GM12878 (cell line): ENCODE measurements at regions not wholly inside any gene's neighbourhood (a gene's known extent, or its start where the extent isn't known, plus 50 kb on each side); places are given as distances from the start of the nearest gene placed in this dataset.

ENCODE experiments used
- ATAC-seq: fragments of 200-7000 bp; cut with Tn5 transposase; 3 replicates; pipeline ENCODE4 v1.9.1; 2020; ENCODE audit warnings: mild to moderate bottlenecking, moderate library complexity
- BruUV-seq: library from RNA; stranded (reverse); fragments of 400-500 nt; replicated peaks from 2 replicates; lab custom pipeline; 2021; lab: Mats Ljungman, UMichigan
- CTCF ChIA-PET: fragments of 300-600 bp; sonication (Branson Sonifier 250); formaldehyde crosslinking; extraction: SDS; loops from one replicate; lab custom pipeline; 2021; ENCODE audit warnings: inconsistent platforms; lab: Yijun Ruan, JAX
- POLR2A ChIA-PET: fragments of 350-600 bp; formaldehyde crosslinking; extraction: SDS; loops from one replicate; lab custom pipeline; 2021; ENCODE audit warnings: inconsistent platforms; lab: Charles Lee
- RAD21 ChIA-PET: fragments of 300-600 bp; sonication (Branson Sonifier 250); formaldehyde crosslinking; loops from one replicate; lab custom pipeline; 2023; ENCODE audit warnings: antibody characterized with exemption; ENCODE audit not compliant: unreplicated experiment; lab: Charles Lee
- SMC1A ChIA-PET: fragments of 300-600 bp; sonication (Branson Sonifier 250); formaldehyde crosslinking; loops from one replicate; lab custom pipeline; 2023; ENCODE audit not compliant: unreplicated experiment, uncharacterized antibody; lab: Charles Lee
- DNase-seq: peaks from one replicate; pipeline ENCODE4 v3.0.0-alpha.2; 2011; ENCODE audit warnings: low read depth, low spot score
- FAIRE-seq: peaks from 3 replicates; lab custom pipeline; 2011; peaks lifted over from hg19 to GRCh38; lab: Jason Lieb, UNC
- H2AFZ ChIP-seq: 2 replicates; pipeline ENCODE4 v1.6.0; 2011; ENCODE audit warnings: low read depth, low read length, control low read depth; ENCODE audit not compliant: control insufficient read depth
- H3K27ac ChIP-seq: 2 replicates; pipeline ENCODE4 v1.5.1; 2011; ENCODE audit warnings: control low read depth; ENCODE audit not compliant: control insufficient read depth, insufficient read depth
- H3K27me3 ChIP-seq, 2 experiments: replicated peaks in 1 of 2; 2 replicates each; pipeline versions ENCODE4 v1.6.0 to v1.6.1; 2011; ENCODE audit warnings: low read length in 1 of 2; ENCODE audit not compliant: control insufficient read depth in 2 of 2, insufficient read depth in 2 of 2
- H3K36me3 ChIP-seq, 2 experiments: 2 replicates each; pipeline ENCODE4 v1.5.1; 2011; ENCODE audit warnings: low read length in 1 of 2; ENCODE audit not compliant: control insufficient read depth in 2 of 2, insufficient read depth in 2 of 2
- H3K4me1 ChIP-seq: 2 replicates; pipeline ENCODE4 v1.6.1; 2011; ENCODE audit warnings: mild to moderate bottlenecking, low read length, moderate library complexity, mixed read lengths; ENCODE audit not compliant: control insufficient read depth, insufficient read depth
- H3K4me2 ChIP-seq: 2 replicates; pipeline ENCODE4 v1.6.0; 2011; ENCODE audit warnings: control low read depth; ENCODE audit not compliant: control insufficient read depth, insufficient read depth
- H3K4me3 ChIP-seq: fragments of 200-600 bp; sonication (generic); 2 replicates; pipeline ENCODE4 v1.5.1; 2016
- H3K79me2 ChIP-seq: 2 replicates; pipeline ENCODE4 v1.6.0; 2011; ENCODE audit warnings: low read length; ENCODE audit not compliant: control insufficient read depth, insufficient read depth
- H3K9ac ChIP-seq: 2 replicates; pipeline ENCODE4 v1.8.0; 2011; ENCODE audit warnings: low read length, control low read depth, mixed read lengths; ENCODE audit not compliant: control insufficient read depth, insufficient read depth
- H3K9me3 ChIP-seq: replicated peaks from 3 replicates; pipeline ENCODE4 v1.5.1; 2011; ENCODE audit warnings: mild to moderate bottlenecking, low read length; ENCODE audit not compliant: control insufficient read depth, insufficient read depth
- H4K20me1 ChIP-seq: 2 replicates; pipeline ENCODE4 v1.6.0; 2011; ENCODE audit not compliant: control insufficient read depth, insufficient read depth
- BCL11A ChIP-seq: IDR thresholded peaks from 2 replicates; pipeline ENCODE4 v1.6.1; 2011; ENCODE audit warnings: low read depth, low read length
- BRCA1 ChIP-seq: IDR thresholded peaks from 2 replicates; pipeline ENCODE4 v1.6.1; 2011; ENCODE audit warnings: low read depth, low read length, improper control_type of control experiment
- ESRRA ChIP-seq: IDR thresholded peaks from 2 replicates; pipeline ENCODE4 v1.6.1; 2012; ENCODE audit warnings: mild to moderate bottlenecking, low read length, improper control_type of control experiment
- GATAD2B ChIP-seq: fragments of 450-650 bp; conservative IDR thresholded peaks from 2 replicates; pipeline ENCODE4 v1.6.1; 2017; ENCODE audit warnings: low read depth, mild to moderate bottlenecking, moderate library complexity
- HDGF ChIP-seq: fragments of 450-650 bp; IDR thresholded peaks from 2 replicates; pipeline ENCODE4 v1.6.1; 2016; ENCODE audit warnings: antibody characterized with exemption
- NBN ChIP-seq: fragments of 450-650 bp; IDR thresholded peaks from 2 replicates; pipeline ENCODE4 v1.6.1; 2016
- NFYA ChIP-seq: IDR thresholded peaks from 2 replicates; pipeline ENCODE4 v1.6.1; 2011; ENCODE audit warnings: low read depth, mild to moderate bottlenecking, low read length, improper control_type of control experiment, borderline replicate concordance
- RAD21 ChIP-seq: IDR thresholded peaks from 2 replicates; pipeline ENCODE4 v1.6.1; 2011; ENCODE audit warnings: mild to moderate bottlenecking, low read depth, low read length, moderate library complexity; ENCODE audit not compliant: insufficient read depth
- STAT3 ChIP-seq: IDR thresholded peaks from 2 replicates; pipeline ENCODE4 v1.6.1; 2011; ENCODE audit warnings: low read depth, low read length, improper control_type of control experiment
- TAF1 ChIP-seq: IDR thresholded peaks from 2 replicates; pipeline ENCODE4 v1.6.1; 2011; ENCODE audit warnings: mild to moderate bottlenecking, low read depth, low read length, borderline replicate concordance
- TARDBP ChIP-seq: IDR thresholded peaks from 2 replicates; pipeline ENCODE4 v1.6.1; 2016; ENCODE audit warnings: borderline replicate concordance
- ZZZ3 ChIP-seq: IDR thresholded peaks from 2 replicates; pipeline ENCODE4 v1.6.1; 2011; ENCODE audit warnings: low read depth; ENCODE audit not compliant: control insufficient read depth, insufficient read length
- WGBS: methylation state at CpG from one replicate; pipeline ENCODE4 v1.1.6; 2016; ENCODE audit warnings: low lambda C conversion rate; ENCODE audit not compliant: insufficient replicate concordance, insufficient coverage; ENCODE audit errors: missing lambda C conversion rate; 5-methylcytosine and 5-hydroxymethylcytosine counted together
- in situ Hi-C: fragments of 300-500 bp; cut with MboI; formaldehyde crosslinking; loops from 9 replicates; pipeline ENCODE4 v1.14.3; 2018; ENCODE audit warnings: mixed read lengths
- intact Hi-C: fragments of 100-400 bp; cut with micrococcal nuclease; formaldehyde crosslinking; loops from one replicate; pipeline ENCODE4 v1.14.2; 2022; ENCODE audit not compliant: unreplicated experiment
- TF ChIP-seq, protein P1 (sequence below): fragments of 150-350 bp; IDR thresholded peaks from 2 replicates; pipeline ENCODE4 v1.6.1; 2014; ENCODE audit warnings: mild to moderate bottlenecking, low read depth, low read length
- TF ChIP-seq, protein P2 (sequence below), 3 experiments: IDR thresholded peaks in 2 of 3; conservative IDR thresholded peaks in 1 of 3; 2 replicates each; pipeline ENCODE4 v1.5.1; 2011; ENCODE audit warnings: low read depth in 3 of 3, low read length in 3 of 3, mild to moderate bottlenecking in 3 of 3, control low read depth in 2 of 3, moderate library complexity in 2 of 3, inconsistent platforms in 1 of 3, mixed read lengths in 1 of 3; ENCODE audit not compliant: control insufficient read depth in 2 of 3, insufficient read depth in 1 of 3; ENCODE audit errors: extremely low read depth in 1 of 3

GRCh38 chr5:155605920-155606319 lies 592.4 kb downstream of the KIF4B start:
- no peak overlapping the region for H3K27ac ChIP-seq
- no peaks in the 10 kb centered on the region for H3K36me3 ChIP-seq
- H3K79me2 ChIP-seq, result no peaks in the 10 kb centered on the region
- H3K9ac ChIP-seq, result no peak overlapping the region
- no peaks in the 10 kb centered on the region for H3K9me3 ChIP-seq
- ChIA-PET SMC1A (no interaction called here), CTCF (no interaction called here), POLR2A (no interaction called here), RAD21 (no interaction called here)
- no peak for FAIRE-seq
- no peak for ATAC-seq
- BruUV-seq, result no TSS peak
- no peaks in the 10 kb centered on the region for H3K27me3 ChIP-seq
- no peak overlapping the region for H2AFZ ChIP-seq
- intact Hi-C loops (no loop called here), in situ Hi-C loops (no loop called here)
- no peaks in the 10 kb centered on the region for H4K20me1 ChIP-seq
- WGBS, result 0% methylated on average over 1 of the region's 1 CpG
- no peak overlapping the region for H3K4me2 ChIP-seq
- DNase-seq, result no peak
- H3K4me1 ChIP-seq, result no peaks in the 10 kb centered on the region
- H3K4me3 ChIP-seq, result no peak overlapping the region
- TF ChIP-seq TAF1, result no peak

GRCh38 chr5:155616779-155617392 lies 603.3 kb downstream of the KIF4B start:
- Histone ChIP-seq H3K36me3 (no peaks in the 10 kb centered on the region), H2AFZ (no peak overlapping the region), H3K27ac (no peak overlapping the region), H3K27me3 (no peaks in the 10 kb centered on the region), H3K4me2 (no peak overlapping the region), H3K79me2 (no peaks in the 10 kb centered on the region), H3K9me3 (no peaks in the 10 kb centered on the region), H3K4me3 (no peak overlapping the region), H3K9ac (no peak overlapping the region), H4K20me1 (no peaks in the 10 kb centered on the region), H3K4me1 (no peaks in the 10 kb centered on the region)
- ATAC-seq, result peak; percentile 84
- in situ Hi-C loops, result loop anchor here (10.0 kb wide), 1 partner anchor 1508 kb away; no protein-coding TSS in a partner anchor
- no peak for DNase-seq
- RAD21 ChIA-PET, result no interaction called here
- WGBS, result 25% methylated on average over 4 of the region's 4 CpGs
- SMC1A ChIA-PET, result interaction anchor here (0.6 to 0.9 kb wide), 2 partner anchors 289 to 1515 kb away, joined by 3 to 5 read pairs; no protein-coding TSS in a partner anchor
- BruUV-seq, result no TSS peak
- no peak for FAIRE-seq
- intact Hi-C loops, result loop anchor here (5.0 kb wide), 3 partner anchors 1205 to 1515 kb away; no protein-coding TSS in a partner anchor
- POLR2A ChIA-PET, result no interaction called here
- CTCF ChIA-PET, result interaction anchor here (0.7 to 1.2 kb wide), 4 partner anchors 9 to 1519 kb away, joined by 3 read pairs; no protein-coding TSS in a partner anchor
- TF ChIP-seq ESRRA (no peak), BRCA1 (no peak), TARDBP (no peak), GATAD2B (no peak), STAT3 (no peak), RAD21 (peak; percentile 87), ZZZ3 (no peak), NBN (no peak), HDGF (no peak), NFYA (no peak), BCL11A (no peak)
- TF ChIP-seq, protein P1, sequence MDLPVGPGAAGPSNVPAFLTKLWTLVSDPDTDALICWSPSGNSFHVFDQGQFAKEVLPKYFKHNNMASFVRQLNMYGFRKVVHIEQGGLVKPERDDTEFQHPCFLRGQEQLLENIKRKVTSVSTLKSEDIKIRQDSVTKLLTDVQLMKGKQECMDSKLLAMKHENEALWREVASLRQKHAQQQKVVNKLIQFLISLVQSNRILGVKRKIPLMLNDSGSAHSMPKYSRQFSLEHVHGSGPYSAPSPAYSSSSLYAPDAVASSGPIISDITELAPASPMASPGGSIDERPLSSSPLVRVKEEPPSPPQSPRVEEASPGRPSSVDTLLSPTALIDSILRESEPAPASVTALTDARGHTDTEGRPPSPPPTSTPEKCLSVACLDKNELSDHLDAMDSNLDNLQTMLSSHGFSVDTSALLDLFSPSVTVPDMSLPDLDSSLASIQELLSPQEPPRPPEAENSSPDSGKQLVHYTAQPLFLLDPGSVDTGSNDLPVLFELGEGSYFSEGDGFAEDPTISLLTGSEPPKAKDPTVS, result no peak
- TF ChIP-seq, protein P2, sequence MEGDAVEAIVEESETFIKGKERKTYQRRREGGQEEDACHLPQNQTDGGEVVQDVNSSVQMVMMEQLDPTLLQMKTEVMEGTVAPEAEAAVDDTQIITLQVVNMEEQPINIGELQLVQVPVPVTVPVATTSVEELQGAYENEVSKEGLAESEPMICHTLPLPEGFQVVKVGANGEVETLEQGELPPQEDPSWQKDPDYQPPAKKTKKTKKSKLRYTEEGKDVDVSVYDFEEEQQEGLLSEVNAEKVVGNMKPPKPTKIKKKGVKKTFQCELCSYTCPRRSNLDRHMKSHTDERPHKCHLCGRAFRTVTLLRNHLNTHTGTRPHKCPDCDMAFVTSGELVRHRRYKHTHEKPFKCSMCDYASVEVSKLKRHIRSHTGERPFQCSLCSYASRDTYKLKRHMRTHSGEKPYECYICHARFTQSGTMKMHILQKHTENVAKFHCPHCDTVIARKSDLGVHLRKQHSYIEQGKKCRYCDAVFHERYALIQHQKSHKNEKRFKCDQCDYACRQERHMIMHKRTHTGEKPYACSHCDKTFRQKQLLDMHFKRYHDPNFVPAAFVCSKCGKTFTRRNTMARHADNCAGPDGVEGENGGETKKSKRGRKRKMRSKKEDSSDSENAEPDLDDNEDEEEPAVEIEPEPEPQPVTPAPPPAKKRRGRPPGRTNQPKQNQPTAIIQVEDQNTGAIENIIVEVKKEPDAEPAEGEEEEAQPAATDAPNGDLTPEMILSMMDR (IDR thresholded peaks at IDR 0.05 in 2 of 3, conservative IDR thresholded peaks at IDR 0.05 in 1 of 3; ENCODE audit: control insufficient read depth in 2 of 3, extremely low read depth in 1 of 3, insufficient read depth in 1 of 3, low read depth in 3 of 3, low read length in 3 of 3), result peak; percentile 65 to 80 (median 73)
